CD4-positive, CD25-positive, alpha-beta regulatory T cell (primary cell): ENCODE measurements at regions not wholly inside any gene's neighbourhood (a gene's known extent, or its start where the extent isn't known, plus 50 kb on each side); places are given as distances from the start of the nearest gene placed in this dataset.
"Not testable (repeated sequence)": the region's sequence is repeated elsewhere in the genome, so short reads cannot be mapped to it uniquely, and the experiment has no call there.

Source experiments
- ATAC-seq, 2 donors: fragments of 150-1000 bp; cut with Tn5 transposase; one replicate each; pipeline ENCODE4 v1.10.0; 2021; ENCODE audit warnings: low read depth in 2 of 2, moderate number of reproducible peaks in 2 of 2, moderate library complexity in 1 of 2
- DNase-seq, 3 donors: peaks; one replicate each; pipeline versions ENCODE4 v3.0.0 to v3.0.0-alpha.2; 2012 to 2022; ENCODE audit warnings: mixed read lengths in 1 of 3
- H3K27ac ChIP-seq: one replicate; pipeline ENCODE4 v1.7.0; 2013; ENCODE audit warnings: mild to moderate bottlenecking, low read length; ENCODE audit not compliant: insufficient read depth, poor library complexity, severe bottlenecking
- H3K27me3 ChIP-seq: one replicate; pipeline ENCODE4 v1.7.0; 2013; ENCODE audit warnings: low read length; ENCODE audit not compliant: control insufficient read depth, insufficient read depth
- H3K36me3 ChIP-seq: one replicate; pipeline ENCODE4 v1.7.0; 2013; ENCODE audit warnings: mild to moderate bottlenecking, low read length, moderate library complexity; ENCODE audit not compliant: control insufficient read depth, insufficient read depth
- H3K4me1 ChIP-seq: 2 replicates; pipeline ENCODE4 v1.7.0; 2013; ENCODE audit warnings: mild to moderate bottlenecking, low read length; ENCODE audit not compliant: insufficient read depth, control insufficient read depth, poor library complexity, severe bottlenecking
- H3K4me3 ChIP-seq: one replicate; pipeline ENCODE4 v1.7.0; 2013; ENCODE audit warnings: low read depth, mild to moderate bottlenecking, low read length, moderate library complexity
- H3K9me3 ChIP-seq, 2 experiments: 1 replicate in 1 of 2; 2 replicates in 1 of 2; pipeline ENCODE4 v1.7.0; 2013; ENCODE audit warnings: low read length in 2 of 2, mild to moderate bottlenecking in 1 of 2, moderate library complexity in 1 of 2; ENCODE audit not compliant: control insufficient read depth in 2 of 2
- H3K27ac Mint-ChIP-seq, 3 donors: one replicate each; pipeline ENCODE4 v1.8.0; 2020 to 2022; ENCODE audit warnings: mild to moderate bottlenecking in 3 of 3, mixed read lengths in 3 of 3, moderate library complexity in 2 of 3
- H3K27me3 Mint-ChIP-seq: one replicate; pipeline ENCODE4 v1.8.0; 2022; ENCODE audit warnings: mild to moderate bottlenecking, mixed read lengths
- H3K36me3 Mint-ChIP-seq: one replicate; pipeline ENCODE4 v1.8.0; 2020; ENCODE audit warnings: mixed read lengths
- H3K4me1 Mint-ChIP-seq, 4 donors: one replicate each; pipeline ENCODE4 v1.8.0; 2020 to 2022; ENCODE audit warnings: mixed read lengths in 4 of 4, mild to moderate bottlenecking in 1 of 4
- H3K4me3 Mint-ChIP-seq, 4 donors: one replicate each; pipeline ENCODE4 v1.8.0; 2020 to 2022; ENCODE audit warnings: mild to moderate bottlenecking in 4 of 4, mixed read lengths in 4 of 4, moderate library complexity in 3 of 4
- H3K9me3 Mint-ChIP-seq, 7 donors: one replicate each; pipeline ENCODE4 v1.8.0; 2020 to 2022; ENCODE audit warnings: mixed read lengths in 7 of 7, mild to moderate bottlenecking in 3 of 7, moderate library complexity in 2 of 7

- not testable (repeated sequence) for H3K27me3 Mint-ChIP-seq, ATAC-seq, DNase-seq, H3K9me3 ChIP-seq, H3K36me3 Mint-ChIP-seq, H3K4me1 ChIP-seq, H3K36me3 ChIP-seq, H3K27me3 ChIP-seq, H3K9me3 Mint-ChIP-seq
- Histone ChIP-seq H3K27ac (peak overlapping the region; percentile 61), H3K4me3 (peak overlapping the region; percentile 80)
- H3K4me1 Mint-ChIP-seq = peaks cover 20 to 53% (median 32%) of the 10 kb centered on the region in 4 donors
- peak overlapping the region; percentile 89 to 99 (median 94) for H3K4me3 Mint-ChIP-seq
- peak overlapping the region; percentile 75 to 94 (median 89) for H3K27ac Mint-ChIP-seq
These were observed 2655.5 kb upstream of the DEFB115 start for GRCh38 chr20:28602006-28602402.

- Mint-ChIP-seq H3K4me1 (peaks cover 15 to 48% (median 28%) of the 10 kb centered on the region in 4 donors), H3K4me3 (peak overlapping the region; percentile 89 to 99 (median 94)), H3K27ac (peak overlapping the region; percentile 75 to 94 (median 89))
- not testable (repeated sequence) for H3K9me3 ChIP-seq, H3K36me3 ChIP-seq, H3K4me1 ChIP-seq, H3K27me3 ChIP-seq, H3K36me3 Mint-ChIP-seq, H3K9me3 Mint-ChIP-seq, H3K27me3 Mint-ChIP-seq
- Histone ChIP-seq H3K27ac (peak overlapping the region; percentile 61), H3K4me3 (peak overlapping the region; percentile 80)
- ATAC-seq (peak; percentile 95 to 96), DNase-seq (peak; percentile 69 to 90 (median 70))
These were observed 2654.9 kb upstream of the DEFB115 start for GRCh38 chr20:28602403-28603217.

- H3K27me3 ChIP-seq, DNase-seq, H3K9me3 Mint-ChIP-seq, H3K4me3 ChIP-seq, H3K27me3 Mint-ChIP-seq, H3K36me3 ChIP-seq, H3K9me3 ChIP-seq, H3K36me3 Mint-ChIP-seq, H3K4me1 ChIP-seq, ATAC-seq: not testable (repeated sequence)
- H3K4me3 Mint-ChIP-seq = peak overlapping the region; percentile 89 to 99 (median 94)
- peak overlapping the region; percentile 49 to 94 (median 75) for H3K27ac Mint-ChIP-seq
- peak overlapping the region; percentile 61 for H3K27ac ChIP-seq
- H3K4me1 Mint-ChIP-seq = peaks cover 15 to 42% (median 23%) of the 10 kb centered on the region in 4 donors
These were observed 2654.3 kb upstream of the DEFB115 start for GRCh38 chr20:28603218-28603577.

GRCh38 chr20:28616354-28616753 lies 2641.1 kb upstream of the DEFB115 start:
- peaks cover 5 to 9% of the 10 kb centered on the region in 2 experiments for H3K9me3 ChIP-seq
- H3K4me3 ChIP-seq = no peak overlapping the region
- ATAC-seq (no peak), DNase-seq (no peak)
- Mint-ChIP-seq H3K4me3 (no peak overlapping the region), H3K27me3 (no peaks in the 10 kb centered on the region), H3K27ac (no peak overlapping the region), H3K4me1 (no peaks in the 10 kb centered on the region), H3K9me3 (peaks cover 4 to 46% (median 19%) of the 10 kb centered on the region in 7 donors), H3K36me3 (no peaks in the 10 kb centered on the region)
- H3K4me1 ChIP-seq = no peaks in the 10 kb centered on the region
- no peak overlapping the region for H3K27ac ChIP-seq
- no peaks in the 10 kb centered on the region for H3K36me3 ChIP-seq
- no peaks in the 10 kb centered on the region for H3K27me3 ChIP-seq

GRCh38 chr20:28619956-28620651 lies 2637.4 kb upstream of the DEFB115 start:
- Mint-ChIP-seq H3K9me3 (peaks cover 0 to 28% (median 14%) of the 10 kb centered on the region in 7 donors), H3K27ac (peak overlapping the region in 1 of 3 donors; percentile 12)
- not testable (repeated sequence) for H3K4me3 Mint-ChIP-seq, H3K4me1 Mint-ChIP-seq, DNase-seq, ATAC-seq, H3K9me3 ChIP-seq, H3K36me3 Mint-ChIP-seq, H3K27ac ChIP-seq, H3K27me3 ChIP-seq, H3K36me3 ChIP-seq, H3K4me3 ChIP-seq, H3K4me1 ChIP-seq, H3K27me3 Mint-ChIP-seq

GRCh38 chr20:28625112-28625511 lies 2632.4 kb upstream of the DEFB115 start:
- H3K27me3 Mint-ChIP-seq, H3K36me3 ChIP-seq, DNase-seq, ATAC-seq, H3K27ac Mint-ChIP-seq, H3K4me3 ChIP-seq, H3K4me1 ChIP-seq, H3K4me3 Mint-ChIP-seq, H3K4me1 Mint-ChIP-seq, H3K36me3 Mint-ChIP-seq, H3K9me3 ChIP-seq, H3K27ac ChIP-seq, H3K27me3 ChIP-seq: not testable (repeated sequence)
- peaks cover 0 to 10% (median 7%) of the 10 kb centered on the region in 7 donors for H3K9me3 Mint-ChIP-seq

- H3K27me3 Mint-ChIP-seq, H3K4me3 ChIP-seq, H3K9me3 ChIP-seq, DNase-seq, H3K36me3 ChIP-seq, H3K27me3 ChIP-seq, H3K27ac Mint-ChIP-seq, ATAC-seq, H3K4me3 Mint-ChIP-seq, H3K4me1 Mint-ChIP-seq, H3K4me1 ChIP-seq, H3K27ac ChIP-seq, H3K36me3 Mint-ChIP-seq: not testable (repeated sequence)
- peaks cover 0 to 16% (median 6%) of the 10 kb centered on the region in 7 donors for H3K9me3 Mint-ChIP-seq
These were observed 2616.6 kb upstream of the DEFB115 start for GRCh38 chr20:28640831-28641230.
